IMR-90 (cell line): ENCODE measurements at regions not wholly inside any gene's neighbourhood (a gene's known extent, or its start where the extent isn't known, plus 50 kb on each side); places are given as distances from the start of the nearest gene placed in this dataset.

Experiments
- CEBPB ChIP-seq: IDR thresholded peaks from 2 replicates; pipeline ENCODE4 v1.6.1; 2012; ENCODE audit warnings: low read depth, low read length, improper control_type of control experiment
- CHD1 ChIP-seq: IDR thresholded peaks from 2 replicates; pipeline ENCODE4 v1.6.1; 2012; ENCODE audit warnings: low read depth, low read length, improper control_type of control experiment
- CTCF ChIP-seq: conservative IDR thresholded peaks from 2 replicates; pipeline ENCODE4 v1.5.1; 2012; ENCODE audit warnings: mild to moderate bottlenecking, low read depth, low read length, improper control_type of control experiment
- ELK1 ChIP-seq: fragments of 150-350 bp; IDR thresholded peaks from 2 replicates; pipeline ENCODE4 v1.6.1; 2016; ENCODE audit warnings: low read depth, mild to moderate bottlenecking, low read length, moderate library complexity, borderline replicate concordance
- FOS ChIP-seq: fragments of 150-350 bp; IDR thresholded peaks from 2 replicates; pipeline ENCODE4 v1.6.1; 2016; ENCODE audit warnings: low read depth, low read length
- MAFK ChIP-seq: IDR thresholded peaks from 2 replicates; pipeline ENCODE4 v1.6.1; 2012; ENCODE audit warnings: low read depth, low read length, improper control_type of control experiment
- MXI1 ChIP-seq: IDR thresholded peaks from 2 replicates; pipeline ENCODE4 v1.6.1; 2012; ENCODE audit warnings: low read depth, mild to moderate bottlenecking, low read length, moderate library complexity, borderline replicate concordance
- POLR2A ChIP-seq: IDR thresholded peaks from 2 replicates; pipeline ENCODE4 v1.6.1; 2012; ENCODE audit warnings: mild to moderate bottlenecking, low read depth, low read length
- RAD21 ChIP-seq: IDR thresholded peaks from 2 replicates; pipeline ENCODE4 v1.6.1; 2012; ENCODE audit warnings: low read length, improper control_type of control experiment
- RCOR1 ChIP-seq: IDR thresholded peaks from 2 replicates; pipeline ENCODE4 v1.6.1; 2012; ENCODE audit warnings: mild to moderate bottlenecking, low read length, improper control_type of control experiment; ENCODE audit not compliant: insufficient replicate concordance
- RFX5 ChIP-seq: IDR thresholded peaks from 2 replicates; pipeline ENCODE4 v1.8.0; 2012; ENCODE audit warnings: low read depth, mild to moderate bottlenecking, low read length, moderate library complexity
- SMC3 ChIP-seq: fragments of 150-350 bp; IDR thresholded peaks from 2 replicates; pipeline ENCODE4 v1.6.1; 2016; ENCODE audit warnings: low read depth, mild to moderate bottlenecking, antibody characterized with exemption, low read length, moderate library complexity
- USF2 ChIP-seq: fragments of 150-350 bp; IDR thresholded peaks from 2 replicates; pipeline ENCODE4 v1.6.1; 2017; ENCODE audit warnings: mild to moderate bottlenecking, antibody characterized with exemption, low read length, low read depth

- TF ChIP-seq CTCF (no peak), POLR2A (no peak), CEBPB (no peak), CHD1 (no peak), ELK1 (no peak), USF2 (no peak), FOS (no peak), MAFK (no peak), RCOR1 (no peak), RAD21 (no peak), SMC3 (no peak), RFX5 (no peak), MXI1 (no peak)
Observed at GRCh38 chr17:59508999-59509625, 56.3 kb upstream of the DHX40 start.
